HepG2 (cell line): ENCODE measurements at regions not wholly inside any gene's neighbourhood (a gene's known extent, or its start where the extent isn't known, plus 50 kb on each side); places are given as distances from the start of the nearest gene placed in this dataset.
A peak's percentile ranks its signal among the peaks of the same experiment; 100 is the strongest.

Source experiments
- ATAC-seq: fragments of 200-7000 bp; cut with Tn5 transposase; 3 replicates; pipeline ENCODE4 v1.9.1; 2020; ENCODE audit warnings: mild to moderate bottlenecking, moderate library complexity
- BruUV-seq: library from RNA; stranded (reverse); fragments of 400-500 nt; replicated peaks from 2 replicates; lab custom pipeline; 2021; lab: Mats Ljungman, UMichigan
- CTCF ChIA-PET: fragments of 300-600 bp; formaldehyde crosslinking; extraction: SDS; loops from one replicate; lab custom pipeline; 2021; ENCODE audit warnings: low total read pairs, inconsistent platforms, low intra/inter-chr PET ratio; lab: Yijun Ruan, JAX
- POLR2A ChIA-PET: fragments of 350-600 bp; sonication (Branson Sonifier 250); formaldehyde crosslinking; loops from one replicate; lab custom pipeline; 2020; ENCODE audit warnings: antibody characterized with exemption, inconsistent platforms; lab: Yijun Ruan, JAX
- DNase-seq: peaks from one replicate; pipeline ENCODE4 v3.0.0-alpha.2; 2015; ENCODE audit warnings: low spot score
- FAIRE-seq: peaks from 3 replicates; lab custom pipeline; 2011; peaks lifted over from hg19 to GRCh38; lab: Jason Lieb, UNC
- H2AFZ ChIP-seq: one replicate; pipeline ENCODE4 v1.6.1; 2011; ENCODE audit warnings: low read length, inconsistent platforms
- H3K27ac ChIP-seq: fragments of 300-600 bp; 3 replicates; pipeline ENCODE4 v1.8.0; 2011; ENCODE audit warnings: mixed run types, mild to moderate bottlenecking, mixed read lengths, low read length, inconsistent platforms; ENCODE audit not compliant: insufficient read depth; ENCODE audit errors: extremely low read length
- H3K27me3 ChIP-seq, 2 experiments: fragments of 200-600 bp in 1 of 2; 2 replicates in 1 of 2; 3 replicates in 1 of 2; pipeline versions ENCODE4 v1.6.0 to v1.8.0; 2011; ENCODE audit warnings: low read length in 2 of 2, mild to moderate bottlenecking in 2 of 2, moderate library complexity in 2 of 2, inconsistent platforms in 1 of 2; ENCODE audit not compliant: insufficient read depth in 2 of 2, control insufficient read depth in 1 of 2
- H3K36me3 ChIP-seq, 2 experiments: fragments of 200-600 bp in 1 of 2; replicated peaks in 1 of 2; 2 replicates in 1 of 2; 3 replicates in 1 of 2; pipeline versions ENCODE4 v1.5.1 to v1.8.0; 2011; ENCODE audit warnings: low read length in 2 of 2, inconsistent platforms in 1 of 2; ENCODE audit not compliant: insufficient read depth in 2 of 2, control insufficient read depth in 1 of 2
- H3K4me1 ChIP-seq: 2 replicates; pipeline ENCODE4 v1.5.1; 2012; ENCODE audit warnings: low read length, inconsistent platforms; ENCODE audit not compliant: insufficient read depth
- H3K4me2 ChIP-seq: 2 replicates; pipeline ENCODE4 v1.6.0; 2011; ENCODE audit warnings: low read depth, low read length, inconsistent platforms
- H3K4me3 ChIP-seq, 3 experiments: fragments of 200-600 bp in 1 of 3; sonication (generic), shearing (Covaris generic) in 1 of 3; replicated peaks in 1 of 3; 2 replicates each; pipeline ENCODE4 v1.5.1; 2011 to 2016; ENCODE audit warnings: low read length in 3 of 3, inconsistent platforms in 2 of 3, low read depth in 2 of 3, mild to moderate bottlenecking in 2 of 3, control low read depth in 1 of 3, mixed read lengths in 1 of 3; ENCODE audit not compliant: insufficient read depth in 1 of 3
- H3K79me2 ChIP-seq: one replicate; pipeline ENCODE4 v1.6.1; 2011; ENCODE audit warnings: low read length, inconsistent platforms; ENCODE audit not compliant: insufficient read depth
- H3K9ac ChIP-seq: 2 replicates; pipeline ENCODE4 v1.6.0; 2011; ENCODE audit warnings: mild to moderate bottlenecking, low read depth, low read length, inconsistent platforms; ENCODE audit not compliant: insufficient read depth
- H3K9me3 ChIP-seq: 2 replicates; pipeline ENCODE4 v1.5.1; 2012; ENCODE audit warnings: mild to moderate bottlenecking, low read length
- H4K20me1 ChIP-seq: 2 replicates; pipeline ENCODE4 v1.6.0; 2011; ENCODE audit warnings: inconsistent platforms, mild to moderate bottlenecking, low read length, moderate library complexity; ENCODE audit not compliant: insufficient read depth
- ATF7 ChIP-seq, 2 experiments: fragments of 450-650 bp in 1 of 2; sonication (generic) in 1 of 2; formaldehyde crosslinking in 1 of 2; IDR thresholded peaks; 2 replicates each; pipeline versions ENCODE4 v1.4.0 to v1.6.1; 2016 to 2020; ENCODE audit warnings: antibody characterized with exemption in 1 of 2, mild to moderate bottlenecking in 1 of 2, missing genetic modification reagents in 1 of 2
- CBX1 ChIP-seq: IDR thresholded peaks from one replicate; pipeline ENCODE4 v1.6.1; 2016; ENCODE audit warnings: antibody characterized with exemption, low read depth
- CREB1 ChIP-seq, 2 experiments: fragments of 450-650 bp in 1 of 2; IDR thresholded peaks; 2 replicates each; pipeline ENCODE4 v1.6.1; 2016 to 2017; ENCODE audit warnings: control low read depth in 1 of 2, mild to moderate bottlenecking in 1 of 2, missing compliant biosample characterization in 1 of 2, missing genetic modification characterization in 1 of 2
- GMEB2 ChIP-seq: IDR thresholded peaks from 2 replicates; pipeline ENCODE4 v1.6.1; 2016; ENCODE audit warnings: missing biosample characterization, missing genetic modification reagents, low read depth
- MAF1 ChIP-seq: sonication (generic); formaldehyde crosslinking; IDR thresholded peaks from 2 replicates; pipeline ENCODE4 v1.5.0; 2020; ENCODE audit warnings: missing genetic modification reagents, borderline replicate concordance
- MYNN ChIP-seq: sonication (generic); formaldehyde crosslinking; IDR thresholded peaks from 2 replicates; pipeline ENCODE4 v1.4.0; 2020; ENCODE audit warnings: mild to moderate bottlenecking, low read depth, missing genetic modification reagents
- NFATC3 ChIP-seq: sonication (generic); formaldehyde crosslinking; IDR thresholded peaks from 2 replicates; pipeline ENCODE4 v1.5.1; 2020; ENCODE audit warnings: mild to moderate bottlenecking, missing genetic modification reagents
- RFX5 ChIP-seq: IDR thresholded peaks from 2 replicates; pipeline ENCODE4 v1.6.1; 2011; ENCODE audit warnings: low read depth, low read length, improper control_type of control experiment
- RFXAP ChIP-seq: sonication (generic); formaldehyde crosslinking; IDR thresholded peaks from 2 replicates; pipeline ENCODE4 v1.4.0; 2020; ENCODE audit warnings: missing genetic modification reagents, borderline replicate concordance
- ZFP90 ChIP-seq: sonication (generic); formaldehyde crosslinking; IDR thresholded peaks from 2 replicates; pipeline ENCODE4 v1.8.0; 2022; ENCODE audit warnings: missing genetic modification reagents, mild to moderate bottlenecking, inconsistent platforms, borderline replicate concordance
- ZNF143 ChIP-seq: sonication (generic); formaldehyde crosslinking; IDR thresholded peaks from 2 replicates; pipeline ENCODE4 v1.4.0; 2020; ENCODE audit warnings: missing genetic modification reagents
- ZNF501 ChIP-seq: sonication (generic); formaldehyde crosslinking; IDR thresholded peaks from 2 replicates; pipeline ENCODE4 v1.5.1; 2020; ENCODE audit warnings: mild to moderate bottlenecking, moderate library complexity, missing genetic modification reagents
- ZNF512B ChIP-seq: sonication (generic); formaldehyde crosslinking; IDR thresholded peaks from 2 replicates; pipeline ENCODE4 v1.5.1; 2020; ENCODE audit warnings: missing genetic modification reagents, mild to moderate bottlenecking, borderline replicate concordance
- ZNF709 ChIP-seq: sonication (generic); formaldehyde crosslinking; IDR thresholded peaks from 2 replicates; pipeline ENCODE4 v1.5.0; 2020; ENCODE audit warnings: mild to moderate bottlenecking, missing genetic modification reagents
- ZNF720 ChIP-seq: sonication (generic); formaldehyde crosslinking; IDR thresholded peaks from 2 replicates; pipeline ENCODE4 v1.4.0; 2020; ENCODE audit warnings: missing genetic modification reagents
- WGBS: methylation state at CpG from one replicate; pipeline ENCODE4 v1.1.6; 2017; ENCODE audit warnings: low lambda C conversion rate; 5-methylcytosine and 5-hydroxymethylcytosine counted together
- in situ Hi-C: cut with HindIII; loops from 2 replicates; pipeline ENCODE4 v1.10.0; 2017; ENCODE audit warnings: low pct_unique_long_range_greater_than_20kb; ENCODE audit not compliant: extremely low pct_ligation_motif_present
- intact Hi-C: fragments of 100-400 bp; cut with micrococcal nuclease; formaldehyde crosslinking; loops from one replicate; pipeline ENCODE4 v1.10.0; 2022; ENCODE audit not compliant: unreplicated experiment
- TF ChIP-seq, protein P1 (sequence below): sonication (generic); formaldehyde crosslinking; IDR thresholded peaks from 2 replicates; pipeline ENCODE4 v1.8.0; 2022; ENCODE audit warnings: missing genetic modification reagents, low read depth, mild to moderate bottlenecking, borderline replicate concordance
- TF ChIP-seq, protein P2 (sequence below): sonication (generic); formaldehyde crosslinking; IDR thresholded peaks from 2 replicates; pipeline ENCODE4 v1.4.0; 2020; ENCODE audit warnings: mild to moderate bottlenecking, missing genetic modification reagents, borderline replicate concordance

DNA sequence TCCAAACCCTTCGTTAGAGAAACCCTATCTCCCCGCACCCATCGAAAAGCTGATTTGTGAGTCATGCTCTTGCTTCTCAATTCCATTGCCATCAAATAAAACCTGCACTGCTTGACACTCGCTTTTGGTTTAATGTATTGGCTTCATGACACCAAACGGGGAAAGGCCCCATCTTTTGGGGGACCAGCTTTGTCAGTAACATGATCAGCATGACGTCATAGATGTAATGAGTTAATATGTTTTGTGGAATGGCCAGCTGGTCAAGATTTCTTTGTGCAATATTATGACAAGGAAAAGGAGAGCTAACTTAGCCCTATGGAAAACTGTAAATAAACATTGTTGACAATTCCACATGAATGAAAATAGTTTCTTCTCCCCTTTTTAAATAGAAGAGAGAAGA lies 1260.5 kb upstream of the CELF2 start:
- CTCF ChIA-PET = no interaction called here
- TF ChIP-seq ZNF512B (CRISPR knock-in tag) = no peak
- no peak for TF ChIP-seq ZNF709
- TF ChIP-seq ZNF720 (CRISPR knock-in tag) = no peak
- TF ChIP-seq RFXAP = no peak
- no peak for TF ChIP-seq ZNF501
- no peak for TF ChIP-seq NFATC3 (CRISPR knock-in tag)
- TF ChIP-seq CREB1 (IDR thresholded peaks at IDR 0.05) = peak; percentile 96
- no peak for TF ChIP-seq CREB1 (CRISPR knock-in tag; IDR thresholded peaks at IDR 0.05)
- TF ChIP-seq CBX1 = no peak
- peak; percentile 98 for TF ChIP-seq ATF7 (IDR thresholded peaks at IDR 0.05)
- TF ChIP-seq ATF7 (CRISPR knock-in tag; IDR thresholded peaks at IDR 0.05) = no peak
- TF ChIP-seq, protein P1, sequence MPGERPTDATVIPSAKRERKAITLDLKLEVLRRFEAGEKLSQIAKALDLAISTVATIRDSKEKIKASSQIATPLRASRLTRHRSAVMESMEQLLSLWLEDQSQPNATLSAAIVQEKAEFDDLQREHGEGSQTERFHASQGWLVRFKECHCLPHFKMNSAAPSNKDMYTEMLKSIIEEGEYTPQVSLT (CRISPR knock-in tag) = no peak
- no peak for TF ChIP-seq GMEB2 (CRISPR knock-in tag)
- no peak for TF ChIP-seq MYNN (CRISPR knock-in tag)
- TF ChIP-seq RFX5 = no peak
- no peak for TF ChIP-seq ZFP90 (CRISPR knock-in tag)
- TF ChIP-seq, protein P2, sequence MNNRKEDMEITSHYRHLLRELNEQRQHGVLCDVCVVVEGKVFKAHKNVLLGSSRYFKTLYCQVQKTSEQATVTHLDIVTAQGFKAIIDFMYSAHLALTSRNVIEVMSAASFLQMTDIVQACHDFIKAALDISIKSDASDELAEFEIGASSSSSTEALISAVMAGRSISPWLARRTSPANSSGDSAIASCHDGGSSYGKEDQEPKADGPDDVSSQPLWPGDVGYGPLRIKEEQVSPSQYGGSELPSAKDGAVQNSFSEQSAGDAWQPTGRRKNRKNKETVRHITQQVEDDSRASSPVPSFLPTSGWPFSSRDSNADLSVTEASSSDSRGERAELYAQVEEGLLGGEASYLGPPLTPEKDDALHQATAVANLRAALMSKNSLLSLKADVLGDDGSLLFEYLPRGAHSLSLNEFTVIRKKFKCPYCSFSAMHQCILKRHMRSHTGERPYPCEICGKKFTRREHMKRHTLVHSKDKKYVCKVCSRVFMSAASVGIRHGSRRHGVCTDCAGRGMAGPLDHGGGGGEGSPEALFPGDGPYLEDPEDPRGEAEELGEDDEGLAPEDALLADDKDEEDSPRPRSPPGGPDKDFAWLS (CRISPR knock-in tag) = no peak
- TF ChIP-seq MAF1 (CRISPR knock-in tag) = no peak
- no peak for TF ChIP-seq ZNF143
- TF ChIP-seq, all 625 proteins: peak for 2

More for the DNA sequence above, 1260.5 kb upstream of the CELF2 start:
- Histone ChIP-seq H4K20me1 (no peaks in the 10 kb centered on the region), H2AFZ (no peak overlapping the region), H3K9ac (no peak overlapping the region), H3K36me3 (no peaks in the 10 kb centered on the region), H3K4me2 (no peak overlapping the region), H3K4me1 (no peaks in the 10 kb centered on the region), H3K9me3 (peaks cover 93% of the 10 kb centered on the region), H3K79me2 (no peaks in the 10 kb centered on the region), H3K27me3 (no peaks in the 10 kb centered on the region), H3K27ac (no peak overlapping the region), H3K4me3 (no peak overlapping the region)
- no TSS peak for BruUV-seq
- intact Hi-C loops = no loop called here
- in situ Hi-C loops = no loop called here
- 4% methylated on average over 6 of the region's 6 CpGs for WGBS
- POLR2A ChIA-PET = no interaction called here
- DNase-seq = no peak
- no peak for FAIRE-seq
- no peak for ATAC-seq
